Caco-2 (cell line): ENCODE measurements at regions not wholly inside any gene's neighbourhood (a gene's known extent, or its start where the extent isn't known, plus 50 kb on each side); places are given as distances from the start of the nearest gene placed in this dataset.

Experiments used
- BruUV-seq: library from RNA; stranded (reverse); fragments of 400-500 nt; replicated peaks from 2 replicates; lab custom pipeline; 2021; lab: Mats Ljungman, UMichigan
- CTCF ChIA-PET: fragments of 300-600 bp; sonication (Branson Sonifier 250); formaldehyde crosslinking; loops from one replicate; lab custom pipeline; 2022; ENCODE audit warnings: antibody characterized with exemption; lab: Charles Lee
- POLR2A ChIA-PET: fragments of 300-600 bp; sonication (Branson Sonifier 250); formaldehyde crosslinking; loops from one replicate; lab custom pipeline; 2022; ENCODE audit warnings: antibody characterized with exemption; lab: Charles Lee
- DNase-seq, 2 experiments: peaks; one replicate each; pipeline versions ENCODE4 v3.0.0 to v3.0.0-alpha.2; 2020 to 2022
- H3K27me3 ChIP-seq: replicated peaks from 2 replicates; pipeline ENCODE4 v1.6.0; 2011; ENCODE audit warnings: low read length; ENCODE audit not compliant: control insufficient read depth, insufficient read depth
- H3K36me3 ChIP-seq: 2 replicates; pipeline ENCODE4 v1.5.1; 2011; ENCODE audit warnings: low read length; ENCODE audit not compliant: control insufficient read depth, insufficient read depth
- H3K4me1 ChIP-seq: fragments of 250-450 bp; sonication (Bioruptor Pico); 2 replicates; pipeline ENCODE4 v1.5.1; 2020; ENCODE audit warnings: mild to moderate bottlenecking
- H3K4me3 ChIP-seq: 2 replicates; pipeline ENCODE4 v1.5.1; 2011; ENCODE audit warnings: low read depth, mild to moderate bottlenecking, control low read depth, low read length
- H3K9me3 ChIP-seq: fragments of 250-450 bp; sonication (Bioruptor Pico); 2 replicates; pipeline ENCODE4 v1.5.1; 2020; ENCODE audit warnings: mild to moderate bottlenecking, moderate library complexity
- H3K27ac Mint-ChIP-seq: one replicate; pipeline ENCODE4 v1.8.0; 2022; ENCODE audit warnings: mixed read lengths; ENCODE audit not compliant: unreplicated experiment
- H3K27me3 Mint-ChIP-seq: one replicate; pipeline ENCODE4 v1.8.0; 2022; ENCODE audit warnings: mixed read lengths; ENCODE audit not compliant: insufficient read depth, unreplicated experiment
- H3K36me3 Mint-ChIP-seq: one replicate; pipeline ENCODE4 v1.8.0; 2022; ENCODE audit warnings: mild to moderate bottlenecking, mixed read lengths; ENCODE audit not compliant: insufficient read depth, unreplicated experiment
- H3K4me1 Mint-ChIP-seq: one replicate; pipeline ENCODE4 v1.8.0; 2022; ENCODE audit warnings: low read depth, mixed read lengths; ENCODE audit not compliant: unreplicated experiment
- H3K4me3 Mint-ChIP-seq: one replicate; pipeline ENCODE4 v1.8.0; 2022; ENCODE audit warnings: mild to moderate bottlenecking, moderate library complexity, mixed read lengths; ENCODE audit not compliant: unreplicated experiment
- H3K9me3 Mint-ChIP-seq: one replicate; pipeline ENCODE4 v1.8.0; 2022; ENCODE audit warnings: mixed read lengths; ENCODE audit not compliant: unreplicated experiment
- intact Hi-C: fragments of 100-400 bp; cut with micrococcal nuclease; formaldehyde crosslinking; loops from one replicate; pipeline ENCODE4 v1.10.0; 2022; ENCODE audit not compliant: unreplicated experiment
- TF ChIP-seq, protein P1 (sequence below), 2 experiments: fragments of 200-600 bp in 1 of 2; IDR thresholded peaks; 1 replicate in 1 of 2; 2 replicates in 1 of 2; pipeline versions ENCODE4 v1.5.1 to v1.8.0; 2011 to 2022; ENCODE audit warnings: antibody characterized with exemption in 1 of 2, control low read depth in 1 of 2, inconsistent platforms in 1 of 2, low read depth in 1 of 2, low read length in 1 of 2, mild to moderate bottlenecking in 1 of 2, moderate library complexity in 1 of 2; ENCODE audit not compliant: insufficient read depth in 1 of 2, severe bottlenecking in 1 of 2, unreplicated experiment in 1 of 2

DNA sequence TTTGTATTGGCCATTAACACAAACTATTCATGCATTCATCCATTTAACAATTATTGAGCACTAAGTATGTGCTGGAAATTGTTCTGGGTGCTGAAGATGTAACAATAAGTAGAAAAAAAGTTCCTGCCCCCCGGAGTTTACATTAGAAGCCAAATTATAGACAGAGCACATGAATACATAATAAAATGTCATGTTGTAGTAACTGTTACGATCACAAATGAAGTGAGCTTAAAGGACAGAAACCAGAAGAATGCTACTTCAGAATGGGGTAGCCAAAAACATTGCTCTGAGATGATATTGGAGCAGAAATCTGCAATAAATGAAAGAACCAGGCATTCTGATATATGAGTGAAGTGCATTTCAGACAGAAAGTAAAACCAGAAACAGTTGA, 256.0 kb upstream of the SETBP1 start:
- no peaks in the 10 kb centered on the region for H3K4me1 Mint-ChIP-seq
- Histone ChIP-seq H3K4me3 (no peak overlapping the region), H3K9me3 (no peaks in the 10 kb centered on the region), H3K4me1 (no peaks in the 10 kb centered on the region), H3K36me3 (no peaks in the 10 kb centered on the region), H3K27me3 (no peaks in the 10 kb centered on the region)
- no peak overlapping the region for H3K27ac Mint-ChIP-seq
- POLR2A ChIA-PET = no interaction called here
- TF ChIP-seq, protein P1, sequence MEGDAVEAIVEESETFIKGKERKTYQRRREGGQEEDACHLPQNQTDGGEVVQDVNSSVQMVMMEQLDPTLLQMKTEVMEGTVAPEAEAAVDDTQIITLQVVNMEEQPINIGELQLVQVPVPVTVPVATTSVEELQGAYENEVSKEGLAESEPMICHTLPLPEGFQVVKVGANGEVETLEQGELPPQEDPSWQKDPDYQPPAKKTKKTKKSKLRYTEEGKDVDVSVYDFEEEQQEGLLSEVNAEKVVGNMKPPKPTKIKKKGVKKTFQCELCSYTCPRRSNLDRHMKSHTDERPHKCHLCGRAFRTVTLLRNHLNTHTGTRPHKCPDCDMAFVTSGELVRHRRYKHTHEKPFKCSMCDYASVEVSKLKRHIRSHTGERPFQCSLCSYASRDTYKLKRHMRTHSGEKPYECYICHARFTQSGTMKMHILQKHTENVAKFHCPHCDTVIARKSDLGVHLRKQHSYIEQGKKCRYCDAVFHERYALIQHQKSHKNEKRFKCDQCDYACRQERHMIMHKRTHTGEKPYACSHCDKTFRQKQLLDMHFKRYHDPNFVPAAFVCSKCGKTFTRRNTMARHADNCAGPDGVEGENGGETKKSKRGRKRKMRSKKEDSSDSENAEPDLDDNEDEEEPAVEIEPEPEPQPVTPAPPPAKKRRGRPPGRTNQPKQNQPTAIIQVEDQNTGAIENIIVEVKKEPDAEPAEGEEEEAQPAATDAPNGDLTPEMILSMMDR (IDR thresholded peaks at IDR 0.05; ENCODE audit: insufficient read depth in 1 of 2, low read depth in 1 of 2, low read length in 1 of 2, severe bottlenecking in 1 of 2, unreplicated experiment in 1 of 2) = no peak
- DNase-seq = no peak
- H3K9me3 Mint-ChIP-seq = no peaks in the 10 kb centered on the region
- intact Hi-C loops = no loop called here
- CTCF ChIA-PET = no interaction called here
- H3K4me3 Mint-ChIP-seq = no peak overlapping the region
- BruUV-seq = no TSS peak
- H3K36me3 Mint-ChIP-seq = no peaks in the 10 kb centered on the region
- no peaks in the 10 kb centered on the region for H3K27me3 Mint-ChIP-seq

DNA sequence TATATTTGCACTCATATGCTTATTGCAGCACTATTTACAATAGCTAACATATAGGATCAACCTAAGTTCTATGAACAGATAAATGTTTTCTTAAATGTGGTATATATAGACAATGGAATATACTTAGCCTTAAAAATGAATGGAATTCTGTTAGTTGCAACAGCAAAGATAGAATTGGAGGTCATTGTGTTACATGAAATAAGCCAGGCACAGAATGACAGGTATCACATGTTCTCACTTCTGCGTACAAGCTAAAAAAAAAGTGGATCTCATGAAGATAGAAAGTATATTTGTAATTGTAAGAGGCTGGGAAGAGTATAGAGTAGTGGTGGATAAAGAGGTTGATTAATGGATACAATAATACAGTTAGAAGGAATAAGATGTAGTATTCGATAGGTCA, 255.5 kb upstream of the SETBP1 start:
- no peak overlapping the region for H3K27ac Mint-ChIP-seq

DNA sequence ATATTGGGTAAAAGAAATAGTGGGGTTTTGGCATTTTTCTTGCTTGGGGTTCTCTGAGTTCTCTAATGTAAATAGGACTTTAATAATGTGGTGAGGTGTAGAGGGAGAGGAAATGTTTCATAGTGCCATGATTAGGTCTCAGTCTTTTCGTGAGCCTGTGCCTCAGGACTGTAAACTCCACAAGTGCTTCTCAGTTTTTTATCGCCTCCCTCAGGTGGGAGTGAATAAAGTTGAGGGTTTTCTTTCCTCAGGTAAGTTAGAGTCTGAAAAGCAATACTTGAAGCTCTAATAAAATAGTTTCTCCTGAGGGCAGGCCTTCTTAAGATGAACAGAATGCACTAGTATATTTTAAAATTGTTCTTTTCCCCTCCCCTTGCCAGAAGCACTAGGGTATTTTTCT, 243.1 kb upstream of the SETBP1 start:
- H3K4me3 Mint-ChIP-seq = no peak overlapping the region
- DNase-seq = no peak
- TF ChIP-seq, protein P1 (IDR thresholded peaks at IDR 0.05; ENCODE audit: insufficient read depth in 1 of 2, low read depth in 1 of 2, low read length in 1 of 2, severe bottlenecking in 1 of 2, unreplicated experiment in 1 of 2) = no peak
- BruUV-seq = no TSS peak
- no peaks in the 10 kb centered on the region for H3K36me3 Mint-ChIP-seq
- intact Hi-C loops = no loop called here
- Histone ChIP-seq H3K36me3 (no peaks in the 10 kb centered on the region), H3K27me3 (no peaks in the 10 kb centered on the region), H3K4me3 (no peak overlapping the region), H3K4me1 (no peaks in the 10 kb centered on the region), H3K9me3 (no peaks in the 10 kb centered on the region)
- no peaks in the 10 kb centered on the region for H3K4me1 Mint-ChIP-seq
- CTCF ChIA-PET = no interaction called here
- POLR2A ChIA-PET = no interaction called here
- no peaks in the 10 kb centered on the region for H3K9me3 Mint-ChIP-seq
- H3K27ac Mint-ChIP-seq = no peak overlapping the region
- H3K27me3 Mint-ChIP-seq = peaks cover 10% of the 10 kb centered on the region

More for the DNA sequence above, 255.5 kb upstream of the SETBP1 start:
- Mint-ChIP-seq H3K36me3 (no peaks in the 10 kb centered on the region), H3K27me3 (no peaks in the 10 kb centered on the region), H3K9me3 (no peaks in the 10 kb centered on the region), H3K4me3 (no peak overlapping the region), H3K4me1 (no peaks in the 10 kb centered on the region)
- DNase-seq = no peak
- Histone ChIP-seq H3K4me1 (no peaks in the 10 kb centered on the region), H3K36me3 (no peaks in the 10 kb centered on the region), H3K4me3 (no peak overlapping the region), H3K9me3 (no peaks in the 10 kb centered on the region), H3K27me3 (no peaks in the 10 kb centered on the region)
- BruUV-seq = no TSS peak
- intact Hi-C loops = no loop called here
- ChIA-PET CTCF (no interaction called here), POLR2A (no interaction called here)
- TF ChIP-seq, protein P1 (IDR thresholded peaks at IDR 0.05; ENCODE audit: insufficient read depth in 1 of 2, low read depth in 1 of 2, low read length in 1 of 2, severe bottlenecking in 1 of 2, unreplicated experiment in 1 of 2) = no peak
